GM21423 (cell line): ENCODE measurements at regions not wholly inside any gene's neighbourhood (a gene's known extent, or its start where the extent isn't known, plus 50 kb on each side); places are given as distances from the start of the nearest gene placed in this dataset.

Experiments
- ATAC-seq: cut with Tn5 transposase; IDR thresholded peaks from one replicate; pipeline ENCODE4 v1.9.1; 2021; ENCODE audit warnings: mild to moderate bottlenecking, moderate library complexity; ENCODE audit not compliant: unreplicated experiment

DNA sequence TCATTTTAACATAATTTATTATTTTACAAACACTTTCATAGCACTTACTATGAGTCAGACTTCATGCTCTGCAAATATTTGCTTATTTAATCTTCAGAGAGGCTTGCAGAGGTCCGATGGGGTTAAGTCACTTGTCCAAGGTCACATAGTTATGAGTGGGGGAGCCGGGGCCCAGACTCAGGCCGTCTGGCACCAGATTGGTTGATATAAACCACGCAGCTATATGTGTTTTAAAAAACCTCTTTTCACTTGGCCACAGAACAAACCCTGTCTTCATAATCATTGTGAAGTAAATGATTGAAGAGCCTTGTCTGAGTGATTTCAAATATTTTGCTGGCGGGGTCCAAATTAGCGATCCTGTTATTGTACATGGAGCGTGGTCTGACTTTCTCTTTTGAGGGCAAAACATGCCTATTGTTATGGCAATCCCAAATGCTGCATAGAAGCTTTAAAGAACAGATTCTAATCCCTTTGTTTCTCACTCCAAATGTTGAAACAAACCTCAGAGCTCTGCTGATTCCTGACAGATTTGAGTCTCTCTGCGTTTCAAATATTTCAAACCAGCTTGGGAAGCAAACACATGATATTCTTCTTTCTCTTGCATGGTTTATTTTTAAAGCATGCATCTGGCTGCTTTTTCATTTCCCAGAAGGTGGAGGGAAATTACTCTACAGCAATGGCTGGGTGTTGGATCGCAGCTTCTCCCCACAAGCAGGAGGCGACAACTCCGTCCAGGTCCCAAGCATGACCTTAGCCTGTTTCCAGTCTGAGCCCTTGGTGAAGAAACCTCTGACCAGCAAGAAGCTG lies 142.4 kb downstream of the DDX1 start:
- no peak for ATAC-seq

DNA sequence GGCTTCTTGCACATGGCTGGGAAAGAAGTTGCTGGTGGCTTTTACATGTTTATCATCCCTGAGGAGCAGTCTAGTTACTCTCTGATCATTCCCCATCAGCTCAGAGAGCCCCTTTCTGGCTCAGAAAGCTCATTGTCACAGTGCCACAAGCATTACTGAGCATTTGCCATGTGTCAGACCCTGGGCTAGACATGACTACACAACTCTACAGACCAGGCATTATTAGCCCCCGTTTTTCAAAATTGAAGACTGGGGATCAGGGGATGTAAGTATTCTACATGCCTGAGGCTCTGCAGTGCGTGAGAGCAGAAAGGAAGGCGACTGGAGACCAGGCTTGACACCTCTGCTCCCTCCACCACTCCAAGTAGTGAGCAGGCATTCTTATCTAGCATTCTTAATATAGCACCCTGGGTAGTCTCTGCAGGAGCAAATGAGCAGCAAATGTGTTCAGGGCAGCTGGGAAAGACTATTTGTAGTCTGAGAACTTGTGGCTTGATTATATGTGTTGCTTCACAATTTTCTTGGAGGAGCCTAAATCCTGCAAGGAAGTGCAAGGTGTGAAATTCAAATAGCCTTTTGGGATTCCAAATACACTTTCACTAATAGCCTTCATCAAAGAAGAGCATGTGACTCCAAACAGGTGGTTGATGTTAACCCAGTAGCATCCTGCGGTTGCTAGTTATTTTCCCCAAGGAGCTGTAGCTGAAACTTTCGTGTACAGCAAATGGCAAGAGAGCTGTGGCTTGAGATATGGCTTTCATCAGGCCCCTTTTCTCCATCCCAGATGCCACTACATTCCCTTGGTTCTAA lies 143.2 kb downstream of the DDX1 start:
- no peak for ATAC-seq

DNA sequence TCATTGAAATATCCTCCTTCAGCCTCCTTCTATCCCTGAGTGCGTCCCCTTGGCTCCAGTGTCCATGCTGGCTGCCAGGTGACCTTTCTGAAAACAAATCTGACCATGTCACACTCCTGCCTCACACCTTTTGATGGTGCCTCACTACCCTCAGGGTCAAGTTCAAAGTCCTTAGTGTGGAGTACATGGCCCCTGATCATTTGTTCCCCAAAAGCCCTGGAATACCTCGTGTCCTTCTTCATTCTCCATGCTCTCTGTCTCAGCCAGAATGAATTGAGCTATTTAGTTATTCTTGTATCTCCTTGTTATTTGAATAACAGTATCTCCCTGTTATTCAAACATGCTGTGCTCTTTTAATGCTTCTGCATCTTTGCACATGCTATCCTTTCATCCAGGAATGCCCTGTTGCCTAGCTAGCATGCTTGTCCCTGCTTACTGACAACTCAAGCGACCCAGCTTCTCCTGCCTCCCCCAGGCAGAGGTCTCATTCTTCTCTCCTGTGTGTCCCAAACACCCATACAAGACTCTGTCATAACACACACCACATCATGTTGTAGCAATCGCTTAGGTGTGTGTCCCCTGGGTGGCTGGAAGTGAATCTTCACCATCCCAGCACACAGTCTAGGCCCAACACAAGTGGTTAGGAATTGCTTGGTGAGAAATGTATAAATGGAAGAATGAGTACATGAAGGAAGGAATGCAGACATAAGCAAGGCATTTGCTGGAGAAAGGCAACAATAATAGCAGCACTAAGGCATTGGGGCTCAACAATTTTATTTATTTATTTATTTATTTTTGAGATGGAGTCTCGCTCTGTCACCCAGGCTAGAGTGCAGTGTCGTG lies 144.0 kb downstream of the DDX1 start:
- ATAC-seq, result no peak

DNA sequence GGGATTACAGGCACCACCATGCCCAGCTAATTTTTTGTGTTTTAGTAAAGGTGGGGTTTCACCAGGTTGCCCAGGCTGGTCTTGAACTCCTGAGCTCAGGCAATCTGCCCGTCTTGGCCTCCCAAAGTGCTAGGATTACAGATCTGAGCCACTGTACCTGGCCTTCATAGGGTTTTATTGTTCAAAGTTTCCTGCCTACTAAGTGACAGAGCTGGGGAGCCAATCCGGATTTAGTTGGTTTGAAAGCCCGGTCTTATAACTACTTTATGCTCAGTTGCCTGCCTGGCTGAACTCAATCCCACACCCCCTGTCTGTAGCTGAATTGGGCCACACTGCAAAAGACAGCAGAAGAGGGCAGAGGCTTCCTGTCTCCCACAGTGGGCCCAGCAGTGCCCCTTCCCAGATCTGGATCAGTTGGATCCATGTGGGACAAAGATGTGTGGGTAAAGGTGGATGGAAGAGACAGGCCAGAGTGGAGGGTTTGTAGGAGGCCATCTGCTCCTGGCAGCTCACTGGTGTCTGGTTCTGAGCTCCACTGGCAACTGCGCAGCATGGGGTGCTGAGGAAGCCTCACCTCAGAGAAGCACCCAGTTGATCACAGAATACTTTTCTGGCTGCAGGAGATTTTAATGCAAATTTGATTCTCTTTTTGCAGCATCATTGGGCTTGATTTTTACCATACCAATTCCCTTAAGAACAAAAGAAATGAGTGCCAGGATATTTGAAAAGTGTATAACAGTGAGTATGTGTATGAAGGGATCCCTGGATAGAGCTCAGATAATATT lies 144.9 kb downstream of the DDX1 start:
- no peak for ATAC-seq

DNA sequence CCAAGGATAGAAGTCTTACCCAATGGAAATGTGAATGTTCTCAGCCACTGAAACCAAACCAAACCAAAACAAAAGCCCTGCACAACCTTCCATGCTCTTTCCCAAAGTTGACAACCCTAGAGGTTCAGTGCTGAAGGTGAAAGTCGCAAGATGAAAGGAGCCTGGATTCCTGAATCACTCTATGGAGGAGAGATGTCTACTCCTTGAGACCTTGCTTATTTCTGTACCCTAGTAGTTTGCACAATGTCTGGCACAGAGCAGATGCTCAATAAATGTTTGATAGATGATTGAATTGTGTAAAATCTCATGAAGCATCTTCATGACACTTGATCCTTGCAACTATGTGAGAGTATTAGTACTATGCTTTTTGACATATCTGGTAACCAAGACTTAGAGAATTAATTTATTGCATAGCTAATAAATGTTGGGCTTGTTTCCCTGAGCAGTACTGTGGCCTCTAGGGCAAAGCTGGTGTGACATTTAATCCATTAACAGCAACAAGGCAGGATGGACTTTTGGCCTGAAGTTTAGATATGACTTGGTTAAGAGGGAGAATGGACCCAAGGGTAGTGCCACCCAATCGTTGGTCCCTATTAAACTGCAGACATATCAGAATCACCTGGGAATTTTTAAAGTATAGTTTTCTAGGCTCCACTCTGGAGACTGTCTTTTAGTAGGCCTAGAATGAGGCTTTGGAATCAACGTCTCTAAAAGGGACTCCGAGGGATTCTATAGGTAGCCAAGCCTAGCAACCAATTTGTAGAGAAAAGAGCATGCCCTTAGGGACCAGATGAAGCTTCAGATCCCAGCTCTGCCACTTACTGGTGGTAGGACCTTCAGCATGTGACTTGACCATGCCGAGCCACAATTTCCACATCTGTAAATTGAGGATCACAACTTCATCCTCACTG lies 145.9 kb downstream of the DDX1 start:
- no peak for ATAC-seq

DNA sequence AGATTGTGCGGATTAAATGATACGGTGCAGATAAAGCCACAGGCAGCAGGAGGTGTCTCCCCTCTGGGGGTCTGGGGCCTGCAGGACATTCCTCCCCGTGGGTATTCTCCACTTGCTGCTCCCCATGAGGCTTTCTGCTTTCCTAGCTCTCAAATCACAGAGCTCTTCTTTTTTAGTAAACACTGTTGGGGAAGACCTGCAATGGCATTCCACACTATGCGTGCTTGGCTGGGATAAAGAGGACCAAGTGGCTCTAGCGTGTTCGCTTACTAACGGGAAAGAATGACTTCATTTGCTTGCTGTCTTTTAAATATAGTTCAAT lies 146.5 kb downstream of the DDX1 start:
- no peak for ATAC-seq

DNA sequence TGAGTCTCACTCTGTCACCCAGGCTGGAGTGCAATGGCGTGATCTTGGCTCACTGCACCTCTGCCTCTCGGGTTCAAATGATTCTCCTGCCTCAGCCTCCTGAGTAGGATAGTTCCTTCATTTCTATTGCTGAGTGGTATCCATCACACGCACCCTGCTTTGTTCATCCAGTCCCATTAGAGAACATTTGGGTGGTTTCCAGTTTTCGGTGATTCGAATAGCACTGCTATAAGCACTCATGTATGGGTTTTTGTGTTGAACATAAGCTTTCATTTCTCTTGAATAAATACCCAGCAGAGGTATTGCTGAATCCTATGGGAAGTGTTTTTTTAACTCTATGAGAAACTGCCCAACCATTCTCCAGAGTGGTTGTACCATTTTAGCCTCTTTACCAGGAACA lies 147.3 kb downstream of the DDX1 start:
- no peak for ATAC-seq

DNA sequence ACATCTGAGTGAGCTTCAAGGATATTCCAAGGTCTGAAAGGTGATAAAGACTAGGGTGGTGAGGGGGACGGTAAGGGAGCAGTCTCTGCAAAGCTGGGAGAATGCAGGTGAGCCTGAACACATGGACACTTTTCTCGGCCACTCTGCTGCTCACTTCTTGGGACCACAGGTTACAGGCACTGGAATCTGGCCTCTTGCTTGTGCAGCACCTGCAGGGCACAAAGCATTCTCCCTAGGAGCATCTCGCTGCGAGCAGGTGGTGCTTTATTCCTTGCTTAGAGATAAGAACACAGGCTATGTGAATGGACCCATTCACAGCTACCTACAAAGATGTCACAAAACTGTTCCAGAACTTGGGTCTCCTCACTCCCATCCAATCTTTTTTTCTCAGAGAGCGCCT lies 153.2 kb downstream of the DDX1 start:
- no peak for ATAC-seq

DNA sequence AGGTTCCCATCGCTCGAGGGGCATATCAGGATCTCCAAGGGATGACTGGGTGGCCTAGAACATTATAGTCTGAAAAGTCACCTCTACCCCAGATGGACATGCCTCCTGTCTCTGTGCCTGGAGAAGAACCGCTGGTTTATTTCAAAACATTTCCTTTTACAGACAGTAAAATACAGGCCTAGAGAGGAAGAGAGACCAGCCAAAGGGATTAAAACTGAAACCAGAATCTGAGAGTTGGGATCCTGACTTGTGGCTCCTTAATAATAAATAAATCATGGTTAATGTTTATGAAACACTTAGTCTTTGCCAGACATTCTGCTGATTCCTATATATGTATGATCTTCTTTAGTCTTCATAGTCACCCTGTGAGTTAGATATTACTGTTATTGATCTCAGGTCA lies 153.7 kb downstream of the DDX1 start:
- ATAC-seq, result no peak

DNA sequence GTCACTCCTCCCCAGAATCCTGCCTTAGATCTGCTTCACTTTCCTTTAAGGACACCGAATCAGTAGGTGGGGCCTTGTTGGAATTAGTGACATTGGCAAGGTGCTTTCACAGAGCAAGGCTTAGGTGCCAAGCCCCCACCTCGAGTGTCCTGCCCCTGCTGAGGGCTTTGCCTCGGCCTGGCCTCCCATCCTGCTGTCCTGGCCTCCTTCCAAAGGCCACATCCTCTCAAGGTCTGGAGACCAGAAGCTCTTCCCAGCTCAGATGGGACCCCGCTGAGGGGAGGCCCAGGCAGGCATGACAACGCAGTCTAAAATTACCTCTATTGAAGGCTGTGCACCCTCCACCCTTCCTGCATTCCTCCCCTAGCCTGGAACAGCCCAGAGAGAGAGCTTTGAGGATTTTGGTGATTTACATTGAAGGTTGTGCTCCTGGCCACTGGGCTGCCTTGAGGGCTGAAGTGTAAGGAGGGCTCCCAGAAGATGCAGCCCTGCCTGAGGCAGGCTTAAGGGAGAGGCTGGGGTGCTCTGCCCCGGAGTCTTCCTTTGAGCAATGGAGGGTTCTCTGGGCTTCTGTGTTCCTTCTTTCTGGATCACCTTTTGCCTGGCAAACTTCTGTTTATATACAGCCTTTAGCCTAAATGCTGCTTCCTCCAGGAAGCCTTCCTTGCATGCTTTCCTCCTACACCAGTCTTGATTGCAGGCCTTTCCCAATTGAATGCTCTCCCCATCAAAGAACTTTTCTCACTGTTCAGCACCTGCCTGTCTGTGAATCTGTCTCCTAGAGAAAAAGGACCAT lies 154.4 kb downstream of the DDX1 start:
- ATAC-seq, result no peak

DNA sequence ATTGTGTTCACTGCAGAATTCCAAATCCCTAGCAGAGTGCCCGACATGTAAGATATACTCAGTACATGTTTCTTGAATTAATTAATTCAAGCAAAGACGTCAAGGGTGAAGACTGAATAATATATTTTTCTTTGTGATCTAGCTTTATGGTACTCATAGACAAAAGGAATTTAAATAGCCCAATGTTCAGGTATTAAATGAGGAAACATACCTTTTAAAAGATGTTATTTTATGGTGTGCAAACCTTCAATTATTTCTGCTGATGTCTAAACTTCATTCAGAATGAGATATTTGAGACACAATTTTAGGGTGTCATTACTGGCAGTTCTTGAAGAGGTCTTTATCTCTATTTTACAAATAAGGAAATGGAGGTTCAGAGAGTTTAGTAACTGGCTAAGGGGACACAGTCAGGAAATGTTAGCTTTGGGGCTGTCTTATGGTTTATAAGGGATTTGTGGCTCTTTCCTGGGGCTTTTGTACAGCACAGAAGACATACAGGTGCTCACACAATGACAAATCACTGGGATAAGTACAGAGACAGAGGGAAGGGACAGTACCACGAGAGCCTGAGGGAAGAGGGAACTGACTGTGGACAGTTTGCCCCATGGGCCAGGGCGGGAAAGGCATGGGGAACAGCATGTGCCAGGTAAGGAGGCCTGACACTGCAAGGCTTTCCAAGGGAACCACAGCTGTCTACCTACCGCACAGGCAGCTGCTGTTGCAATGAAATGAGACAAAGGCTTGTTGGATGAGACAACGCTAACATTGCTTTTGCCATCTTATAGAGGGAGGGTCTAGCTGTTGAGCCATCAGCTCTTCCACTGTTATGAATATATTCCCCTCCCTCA lies 155.3 kb downstream of the DDX1 start:
- ATAC-seq, result no peak

DNA sequence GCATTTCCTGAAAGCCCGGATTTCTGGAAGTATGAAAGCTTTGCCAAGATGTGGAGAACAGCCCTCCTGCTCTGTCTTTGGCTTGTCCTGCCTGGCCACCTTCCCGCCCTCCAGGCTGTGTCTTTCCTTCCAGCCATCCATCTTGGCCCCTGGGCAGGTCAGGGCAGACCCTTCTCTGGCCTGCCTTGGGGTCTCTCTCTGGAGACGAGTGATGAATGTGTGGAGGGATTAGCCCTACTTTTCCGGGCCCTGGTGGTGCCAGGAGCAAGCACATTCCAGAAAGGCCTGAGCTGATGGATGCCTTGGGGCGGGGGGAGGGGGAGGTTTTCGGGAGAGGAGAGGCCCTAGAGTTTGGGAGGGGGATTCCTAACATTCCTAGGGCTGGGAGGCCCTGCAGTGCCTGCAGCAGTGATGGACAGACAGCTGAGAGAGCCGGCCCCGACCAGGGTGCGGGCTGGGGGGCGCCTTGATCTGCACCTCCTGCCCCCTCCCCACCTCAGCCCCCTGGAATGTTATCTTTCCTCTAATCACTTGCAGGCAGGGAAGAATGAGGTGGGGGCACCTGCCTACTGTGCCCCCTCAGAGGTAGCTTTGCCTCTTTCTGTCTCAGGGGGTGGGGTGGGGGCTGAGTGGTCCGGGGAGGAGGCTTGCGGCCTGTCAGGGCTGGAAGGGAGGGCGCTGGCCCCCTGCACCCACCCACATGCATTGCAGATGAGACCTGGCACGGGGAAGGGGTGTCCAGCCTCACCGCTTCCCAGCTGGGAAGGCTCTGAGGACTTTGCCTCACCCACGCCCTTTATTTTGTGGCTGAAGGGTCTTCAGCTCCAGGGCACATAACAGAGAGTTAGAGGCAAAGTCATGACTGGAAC lies 156.2 kb downstream of the DDX1 start:
- ATAC-seq, result no peak

DNA sequence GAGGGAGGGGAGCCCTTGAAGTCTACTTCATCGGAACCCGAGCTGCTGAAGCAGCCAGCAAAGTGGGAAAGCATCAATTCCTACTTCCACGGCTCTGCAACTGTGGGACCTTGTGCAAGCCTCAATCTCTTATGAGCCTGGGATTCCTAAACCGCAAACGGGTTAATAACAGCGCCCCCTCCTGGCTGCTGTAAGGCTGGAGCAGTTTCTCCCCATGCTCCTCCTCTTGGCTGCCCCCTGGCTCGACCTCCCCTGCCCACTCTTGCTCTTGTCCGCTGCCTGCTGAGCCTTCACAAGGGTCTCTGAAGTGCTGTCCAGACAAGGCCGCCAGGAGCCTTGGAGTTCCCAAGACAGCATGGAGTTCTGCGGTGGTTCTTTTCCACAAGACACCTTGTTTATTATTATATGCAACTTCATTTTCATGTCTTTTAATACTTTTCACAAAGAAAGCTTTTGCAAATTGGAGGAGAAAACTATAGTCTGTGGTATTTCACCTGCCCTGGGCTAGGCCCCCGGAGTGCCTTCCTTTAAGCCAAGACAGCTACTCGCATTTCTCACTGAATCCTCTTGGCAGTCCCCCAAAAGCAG lies 157.2 kb downstream of the DDX1 start:
- ATAC-seq, result no peak

DNA sequence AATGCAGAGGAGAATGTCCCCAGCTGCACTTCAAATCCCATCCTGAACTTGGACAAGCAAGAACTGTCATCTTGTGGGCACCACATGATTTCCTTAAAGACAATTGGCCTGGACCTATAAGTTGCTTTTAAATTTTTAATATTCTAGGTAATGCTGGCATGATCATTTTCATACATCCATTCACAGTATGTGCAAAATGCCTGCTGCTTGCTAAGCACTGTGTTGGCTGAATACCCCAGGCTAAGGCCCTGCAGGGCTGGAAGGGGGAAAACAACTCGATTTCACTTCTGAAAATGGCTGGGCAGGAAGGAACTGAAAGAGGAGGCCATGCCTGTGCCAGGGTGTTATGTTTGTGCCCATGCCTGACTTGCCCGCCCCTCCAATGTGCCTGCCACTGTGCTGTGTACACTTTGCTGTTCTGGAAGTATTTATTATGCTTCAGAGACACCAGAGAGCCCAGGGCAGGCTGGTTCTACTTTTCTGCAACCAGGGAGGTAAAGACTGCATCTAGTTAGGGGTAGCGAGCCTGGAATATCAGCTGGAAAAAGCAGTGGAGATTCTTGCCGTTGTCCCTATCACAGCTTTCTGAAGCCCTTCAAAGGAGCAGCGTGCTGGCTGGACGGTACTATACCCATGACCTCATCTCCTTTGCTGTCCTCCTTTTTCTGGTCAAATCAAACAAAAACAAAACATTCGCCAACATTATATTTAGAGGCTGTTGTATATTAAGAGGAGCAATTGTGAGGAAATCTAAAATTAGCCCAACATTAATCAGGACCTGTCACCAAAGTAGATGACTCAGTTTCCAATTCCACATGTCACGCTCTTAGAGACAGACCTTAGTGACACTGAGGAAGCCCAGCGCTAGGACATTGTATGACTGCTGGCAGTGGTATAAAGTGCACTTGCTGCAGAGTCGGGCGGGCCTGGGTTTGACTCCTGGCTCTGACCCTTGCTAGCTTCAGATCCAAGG lies 158.1 kb downstream of the DDX1 start:
- no peak for ATAC-seq

DNA sequence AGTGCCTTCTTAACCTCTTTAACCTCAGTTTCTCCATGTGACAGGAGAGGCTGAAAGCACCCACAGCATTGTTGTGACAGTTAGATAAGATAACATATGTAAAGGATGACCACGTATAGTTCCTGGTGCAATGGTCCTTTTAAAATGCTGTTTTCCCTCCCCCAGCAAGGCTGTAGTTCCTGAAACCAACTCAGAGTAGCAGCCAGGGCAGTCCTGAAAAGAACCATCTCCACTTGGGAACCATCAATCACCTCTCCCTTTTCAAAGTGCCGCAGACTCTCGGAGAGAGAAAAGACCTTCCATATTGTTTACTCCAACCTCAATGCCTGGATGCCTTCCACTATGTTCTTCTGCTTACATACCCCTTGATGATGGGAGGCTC lies 158.8 kb downstream of the DDX1 start:
- no peak for ATAC-seq
